ENCODE measurements at regions not wholly inside any gene's neighbourhood (a gene's known extent, or its start where the extent isn't known, plus 50 kb on each side); places are given as distances from the start of the nearest gene placed in this dataset.

DNA sequence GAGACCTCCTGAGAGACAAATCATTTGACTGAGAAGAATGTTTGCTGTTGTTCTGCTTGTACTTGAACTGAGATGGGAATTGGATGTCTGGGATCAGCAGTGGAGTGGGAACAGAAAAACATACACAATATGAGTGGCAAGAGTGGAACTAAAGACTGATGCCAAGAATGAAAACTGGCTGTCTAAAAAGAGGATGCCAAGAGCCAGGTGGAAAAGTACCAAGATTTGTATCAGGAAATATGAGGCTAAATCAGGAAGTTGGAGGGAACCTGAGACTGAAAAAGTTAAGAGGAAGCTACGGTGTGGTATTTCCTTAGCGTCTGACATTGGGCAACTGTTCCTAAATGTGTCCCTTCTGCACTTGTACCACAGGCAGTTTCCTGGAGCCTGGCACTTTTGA is 440.9 kb upstream of the CELF4 start (continued):
- TF ChIP-seq ZNF462 (CRISPR knock-in tag; IDR thresholded peaks at IDR 0.05) (no peak), STAT1 (IDR thresholded peaks at IDR 0.05; ENCODE audit: unreplicated experiment) (no peak), CREB1 (CRISPR knock-in tag; IDR thresholded peaks at IDR 0.05; ENCODE audit: low read depth) (no peak), NANOG (IDR thresholded peaks at IDR 0.05; ENCODE audit: borderline replicate concordance) (no peak)

- DNase-seq (ENCODE audit: low spot score) = no peak
- H3K9me3 Mint-ChIP-seq = no peaks in the 10 kb centered on the region
- Histone ChIP-seq H3K4me1 (ENCODE audit: insufficient read depth) (peaks cover 10% of the 10 kb centered on the region), H3K27ac (ENCODE audit: low read depth) (no peak overlapping the region), H4K20me1 (replicated peaks; ENCODE audit: insufficient read depth) (no peaks in the 10 kb centered on the region), H3K4me2 (no peak overlapping the region), H3F3A (replicated peaks; ENCODE audit: low read depth) (no peaks in the 10 kb centered on the region), H3K4me3 (no peak overlapping the region), H3K9me2 (ENCODE audit: insufficient read depth) (no peaks in the 10 kb centered on the region), H3K79me2 (replicated peaks; ENCODE audit: insufficient read depth) (no peaks in the 10 kb centered on the region), H3K27me3 (ENCODE audit: insufficient read depth) (no peaks in the 10 kb centered on the region), H3K36me3 (ENCODE audit: insufficient read depth) (no peaks in the 10 kb centered on the region), H2AFZ (no peak overlapping the region)
- ATAC-seq = no peak
- H3K27me3 Mint-ChIP-seq (ENCODE audit: insufficient read depth, low read depth, poor library complexity) = no peaks in the 10 kb centered on the region
- peaks cover 13% of the 10 kb centered on the region for H3K4me1 Mint-ChIP-seq
- no peak overlapping the region for H3K27ac Mint-ChIP-seq
- H3K36me3 Mint-ChIP-seq (ENCODE audit: low read depth) = no peaks in the 10 kb centered on the region
- H3K4me3 Mint-ChIP-seq = no peak overlapping the region
- TF ChIP-seq, protein P1, sequence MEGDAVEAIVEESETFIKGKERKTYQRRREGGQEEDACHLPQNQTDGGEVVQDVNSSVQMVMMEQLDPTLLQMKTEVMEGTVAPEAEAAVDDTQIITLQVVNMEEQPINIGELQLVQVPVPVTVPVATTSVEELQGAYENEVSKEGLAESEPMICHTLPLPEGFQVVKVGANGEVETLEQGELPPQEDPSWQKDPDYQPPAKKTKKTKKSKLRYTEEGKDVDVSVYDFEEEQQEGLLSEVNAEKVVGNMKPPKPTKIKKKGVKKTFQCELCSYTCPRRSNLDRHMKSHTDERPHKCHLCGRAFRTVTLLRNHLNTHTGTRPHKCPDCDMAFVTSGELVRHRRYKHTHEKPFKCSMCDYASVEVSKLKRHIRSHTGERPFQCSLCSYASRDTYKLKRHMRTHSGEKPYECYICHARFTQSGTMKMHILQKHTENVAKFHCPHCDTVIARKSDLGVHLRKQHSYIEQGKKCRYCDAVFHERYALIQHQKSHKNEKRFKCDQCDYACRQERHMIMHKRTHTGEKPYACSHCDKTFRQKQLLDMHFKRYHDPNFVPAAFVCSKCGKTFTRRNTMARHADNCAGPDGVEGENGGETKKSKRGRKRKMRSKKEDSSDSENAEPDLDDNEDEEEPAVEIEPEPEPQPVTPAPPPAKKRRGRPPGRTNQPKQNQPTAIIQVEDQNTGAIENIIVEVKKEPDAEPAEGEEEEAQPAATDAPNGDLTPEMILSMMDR (conservative IDR thresholded peaks at IDR 0.05; ENCODE audit: low read depth in 2 of 2) = no peak
- TF ChIP-seq, protein P2, sequence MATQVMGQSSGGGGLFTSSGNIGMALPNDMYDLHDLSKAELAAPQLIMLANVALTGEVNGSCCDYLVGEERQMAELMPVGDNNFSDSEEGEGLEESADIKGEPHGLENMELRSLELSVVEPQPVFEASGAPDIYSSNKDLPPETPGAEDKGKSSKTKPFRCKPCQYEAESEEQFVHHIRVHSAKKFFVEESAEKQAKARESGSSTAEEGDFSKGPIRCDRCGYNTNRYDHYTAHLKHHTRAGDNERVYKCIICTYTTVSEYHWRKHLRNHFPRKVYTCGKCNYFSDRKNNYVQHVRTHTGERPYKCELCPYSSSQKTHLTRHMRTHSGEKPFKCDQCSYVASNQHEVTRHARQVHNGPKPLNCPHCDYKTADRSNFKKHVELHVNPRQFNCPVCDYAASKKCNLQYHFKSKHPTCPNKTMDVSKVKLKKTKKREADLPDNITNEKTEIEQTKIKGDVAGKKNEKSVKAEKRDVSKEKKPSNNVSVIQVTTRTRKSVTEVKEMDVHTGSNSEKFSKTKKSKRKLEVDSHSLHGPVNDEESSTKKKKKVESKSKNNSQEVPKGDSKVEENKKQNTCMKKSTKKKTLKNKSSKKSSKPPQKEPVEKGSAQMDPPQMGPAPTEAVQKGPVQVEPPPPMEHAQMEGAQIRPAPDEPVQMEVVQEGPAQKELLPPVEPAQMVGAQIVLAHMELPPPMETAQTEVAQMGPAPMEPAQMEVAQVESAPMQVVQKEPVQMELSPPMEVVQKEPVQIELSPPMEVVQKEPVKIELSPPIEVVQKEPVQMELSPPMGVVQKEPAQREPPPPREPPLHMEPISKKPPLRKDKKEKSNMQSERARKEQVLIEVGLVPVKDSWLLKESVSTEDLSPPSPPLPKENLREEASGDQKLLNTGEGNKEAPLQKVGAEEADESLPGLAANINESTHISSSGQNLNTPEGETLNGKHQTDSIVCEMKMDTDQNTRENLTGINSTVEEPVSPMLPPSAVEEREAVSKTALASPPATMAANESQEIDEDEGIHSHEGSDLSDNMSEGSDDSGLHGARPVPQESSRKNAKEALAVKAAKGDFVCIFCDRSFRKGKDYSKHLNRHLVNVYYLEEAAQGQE (IDR thresholded peaks at IDR 0.05; ENCODE audit: unreplicated experiment) = no peak
Measured at GRCh38 chr18:37997695-37998094, 432.1 kb upstream of the CELF4 start.

Measured in GM23338 (cell line).